Left colon (tissue), 2 donors: ENCODE measurements at regions not wholly inside any gene's neighbourhood (a gene's known extent, or its start where the extent isn't known, plus 50 kb on each side); places are given as distances from the start of the nearest gene placed in this dataset.
"Not testable (repeated sequence)": the region's sequence is repeated elsewhere in the genome, so short reads cannot be mapped to it uniquely, and the experiment has no call there.

Experiments used
- ATAC-seq: fragments of 200-7000 bp; cut with Tn5 transposase; one replicate; pipeline ENCODE4 v1.9.1; 2020; ENCODE audit warnings: mild to moderate bottlenecking, moderate library complexity
- DNase-seq, 2 donors: peaks; one replicate each; pipeline ENCODE4 v3.0.0-alpha.2; 2020
- intact Hi-C, 2 donors: fragments of 100-400 bp; cut with DNase I in 1 of 2; cut with micrococcal nuclease in 1 of 2; formaldehyde crosslinking; loops; one replicate each; pipeline versions ENCODE4 v1.11.2 to v1.14.0; 2022; cut with DNase I, micrococcal nuclease
- donor health status: DM: no; HTN: no; CAD: no.
- donor health status: DM: yes; HTN: yes; CAD: no.

GRCh38 chr12:3365463-3366411 lies 125.3 kb upstream of the PRMT8 start:
- intact Hi-C loops = no loop called here
- DNase-seq (peak in 1 of 2 donors; percentile 43), ATAC-seq (peak; percentile 96)

- DNase-seq (no peak), ATAC-seq (no peak)
- intact Hi-C loops = no loop called here
Measured at GRCh38 chr12:3366451-3367110, 124.4 kb upstream of the PRMT8 start.

DNA sequence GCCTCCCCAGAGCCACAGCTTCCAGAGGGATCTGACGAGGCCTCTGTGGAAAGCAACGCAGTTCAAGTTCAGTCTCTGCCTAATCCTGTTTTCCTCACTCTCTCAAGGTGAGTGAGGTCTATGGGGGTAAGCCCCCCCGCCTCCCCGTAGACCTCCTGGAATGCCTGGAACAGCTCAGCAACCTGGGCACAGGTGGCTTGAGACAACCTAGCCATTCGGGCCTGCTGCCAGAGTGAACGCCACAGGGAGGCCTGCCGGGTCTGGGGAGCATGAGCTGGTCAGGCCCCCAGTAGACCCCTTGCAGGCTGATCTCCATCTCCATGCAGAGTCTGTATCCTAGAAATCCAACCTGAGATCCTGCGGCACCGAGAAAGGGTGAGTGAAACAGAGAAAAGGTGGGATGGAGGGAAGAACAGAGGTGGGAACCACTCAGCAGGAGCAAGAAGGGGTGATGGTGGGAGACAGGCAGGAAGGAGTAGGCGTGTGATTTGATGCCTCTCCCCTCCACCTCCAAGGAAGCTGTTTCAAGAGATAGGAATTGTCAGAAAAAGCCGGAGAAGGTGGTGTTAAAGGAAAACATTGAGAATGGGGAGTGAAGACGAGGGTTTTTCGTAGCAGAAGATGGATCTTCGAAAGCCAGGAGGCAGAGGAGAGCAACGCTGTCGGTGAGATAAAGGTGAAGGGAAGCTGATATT lies 123.1 kb upstream of the PRMT8 start:
- ATAC-seq (no peak), DNase-seq (no peak)
- intact Hi-C loops = no loop called here

- intact Hi-C loops = no loop called here
- ATAC-seq = no peak
Measured at GRCh38 chr12:3371018-3371417, 120.0 kb upstream of the PRMT8 start.

GRCh38 chr12:3375326-3375725 lies 115.7 kb upstream of the PRMT8 start:
- ATAC-seq (no peak), DNase-seq (no peak)
- intact Hi-C loops = no loop called here

More at GRCh38 chr12:3371018-3371417, 120.0 kb upstream of the PRMT8 start:
- no peak for DNase-seq

DNA sequence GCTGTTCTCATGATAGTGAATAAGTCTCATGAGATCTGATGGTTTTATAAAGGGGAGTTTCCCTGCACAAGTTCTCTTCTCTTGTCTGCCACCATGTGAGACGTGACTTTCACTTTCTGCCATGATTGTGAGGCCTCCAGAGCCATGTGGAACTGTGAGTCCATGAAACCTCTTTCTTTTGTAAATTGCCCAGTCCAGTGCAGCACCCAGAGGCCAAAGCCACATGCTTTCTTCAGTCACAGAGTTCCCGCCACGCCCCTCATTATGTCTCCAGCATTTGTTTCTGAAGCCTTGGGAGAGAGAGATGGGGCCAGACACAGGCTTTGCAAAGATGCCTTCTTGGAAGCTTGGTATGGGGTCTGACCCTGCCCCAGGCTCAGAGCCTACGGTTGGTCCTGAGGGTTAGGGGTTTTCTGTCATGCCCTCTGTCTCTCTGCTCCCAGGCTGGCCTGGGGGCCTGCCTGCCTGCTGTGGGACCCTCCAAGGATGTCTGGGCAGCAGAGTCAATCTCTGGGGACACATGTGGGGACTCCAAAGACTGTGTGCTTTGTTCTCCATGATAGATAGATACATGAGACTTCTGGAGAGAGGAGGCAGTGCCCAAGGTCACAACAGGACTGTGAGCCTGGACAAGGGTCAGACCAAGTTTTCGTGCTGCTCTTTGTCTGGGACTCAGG lies 114.1 kb upstream of the PRMT8 start:
- ATAC-seq (no peak), DNase-seq (no peak)
- intact Hi-C loops = no loop called here

GRCh38 chr12:3378655-3379054 lies 112.3 kb upstream of the PRMT8 start:
- DNase-seq = no peak
- no peak for ATAC-seq
- intact Hi-C loops = no loop called here

- no peak for ATAC-seq
- no peak for DNase-seq
- intact Hi-C loops = no loop called here
Measured at GRCh38 chr12:3379079-3379478, 111.9 kb upstream of the PRMT8 start.

GRCh38 chr12:3380200-3381043 lies 110.6 kb upstream of the PRMT8 start:
- no peak for ATAC-seq
- intact Hi-C loops = no loop called here
- no peak for DNase-seq

DNA sequence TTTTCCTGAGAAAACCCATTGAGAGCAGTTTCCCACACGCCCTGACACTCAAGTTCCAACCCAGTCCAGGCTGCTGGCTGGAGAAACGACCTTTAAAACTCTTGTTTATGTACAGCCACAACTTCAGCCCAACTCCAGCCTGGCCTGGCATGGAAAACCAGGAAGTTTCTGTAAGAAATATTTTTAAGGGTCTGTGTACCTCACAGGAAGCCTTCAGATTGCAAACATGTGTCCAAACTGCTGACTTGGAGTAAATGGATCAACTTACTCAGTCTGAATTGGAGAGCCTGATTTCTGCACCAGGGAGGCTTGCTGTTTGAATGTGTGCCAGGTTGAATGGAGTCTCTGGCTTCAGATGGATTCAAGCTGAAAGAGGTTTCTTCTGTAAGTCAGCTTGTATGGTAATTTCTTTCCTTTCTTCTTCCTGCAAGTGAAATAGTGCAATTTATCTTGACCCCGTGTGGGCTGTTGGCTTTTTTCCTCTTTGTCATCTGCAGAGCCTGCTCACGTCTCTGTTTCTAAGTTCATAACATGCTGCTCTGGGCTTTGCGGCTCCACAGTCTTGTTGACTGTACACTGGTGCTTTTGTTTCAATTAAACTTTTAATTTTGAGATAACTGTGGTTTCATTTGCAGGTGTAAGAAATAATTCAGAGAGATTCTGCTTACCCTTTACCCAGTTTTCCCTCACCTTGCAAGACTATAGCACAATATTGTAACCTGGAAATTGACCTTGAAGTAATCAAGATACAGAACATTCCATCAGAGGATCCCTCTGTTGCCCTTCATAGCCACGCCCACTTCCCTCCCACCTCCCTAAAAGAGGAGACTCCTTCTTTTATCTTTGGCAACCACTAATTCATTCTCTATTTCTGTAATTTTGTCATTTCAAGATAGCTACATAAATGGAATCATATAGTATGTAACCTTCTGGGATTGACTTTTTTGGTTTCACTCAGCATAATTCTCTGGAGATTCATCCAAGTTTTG lies 109.7 kb upstream of the PRMT8 start:
- intact Hi-C loops = no loop called here
- ATAC-seq (peak; percentile 56), DNase-seq (peak in 1 of 2 donors; percentile 14)

DNA sequence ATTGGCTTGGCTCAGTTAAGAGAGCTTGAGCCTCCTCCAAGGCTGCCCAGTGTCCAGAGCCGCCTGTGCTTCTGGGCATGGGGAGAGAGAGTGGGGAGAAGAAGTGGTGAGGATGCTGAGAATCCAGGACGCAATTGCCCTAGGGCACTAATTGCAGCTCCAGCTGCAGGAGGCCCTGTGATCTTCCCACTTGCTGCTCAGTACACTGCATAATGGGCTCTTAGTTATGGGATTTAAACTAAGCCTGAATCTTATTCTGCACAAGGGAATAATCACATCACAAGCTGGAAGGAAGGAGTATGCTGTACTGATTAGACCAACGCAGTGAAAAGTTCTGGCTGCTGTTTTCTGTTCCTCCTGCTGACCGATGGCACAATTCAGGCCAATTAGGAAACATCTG lies 101.0 kb upstream of the PRMT8 start:
- ATAC-seq (no peak), DNase-seq (no peak)
- intact Hi-C loops = no loop called here

GRCh38 chr12:3397596-3397995 lies 93.4 kb upstream of the PRMT8 start:
- intact Hi-C loops, DNase-seq, ATAC-seq: not testable (repeated sequence)

- no peak for ATAC-seq
- intact Hi-C loops = no loop called here
- DNase-seq = no peak
Measured at GRCh38 chr12:3398196-3398789, 92.7 kb upstream of the PRMT8 start.

DNA sequence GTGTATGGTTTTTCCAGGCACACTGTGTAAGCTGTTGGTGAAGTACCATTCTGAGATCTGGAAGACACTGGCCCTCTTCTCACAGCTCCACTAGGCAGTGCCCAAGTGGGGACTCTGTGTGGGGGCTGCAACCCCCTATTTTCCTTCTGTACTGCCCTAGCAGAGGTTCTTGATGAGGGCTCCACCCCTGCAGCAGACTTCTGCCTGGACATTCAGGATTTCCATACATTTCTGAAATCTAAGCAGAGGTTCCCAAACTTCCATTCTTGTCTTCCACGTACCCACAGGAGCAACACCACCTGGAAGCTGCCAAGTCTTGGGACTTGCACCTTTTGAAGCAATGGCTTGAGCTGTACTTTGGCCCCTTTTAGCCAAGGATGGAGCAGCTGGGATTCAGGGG lies 85.2 kb upstream of the PRMT8 start:
- ATAC-seq (no peak), DNase-seq (no peak)

DNA sequence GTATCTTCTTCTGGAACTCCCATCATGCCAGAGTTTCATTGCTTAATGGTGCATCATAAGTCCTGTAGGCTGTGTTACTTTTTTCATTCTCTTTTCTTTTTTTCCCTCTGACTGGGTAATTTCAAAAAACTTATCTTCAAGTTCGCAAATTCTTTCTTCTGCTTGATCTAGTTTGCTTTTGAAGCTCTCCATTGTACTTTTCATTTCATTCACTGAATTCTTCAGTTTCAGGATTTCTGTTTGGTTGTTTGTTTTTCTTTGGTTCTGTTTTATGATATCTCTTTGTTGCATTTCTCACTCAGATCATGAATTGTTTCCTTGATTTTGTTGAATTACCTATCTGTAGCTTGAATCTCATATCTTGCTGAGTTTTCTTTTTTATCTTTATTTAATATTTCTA lies 83.3 kb upstream of the PRMT8 start:
- DNase-seq (no peak), ATAC-seq (no peak)
- intact Hi-C loops = no loop called here

More for the DNA sequence above, 85.2 kb upstream of the PRMT8 start:
- intact Hi-C loops = no loop called here

GRCh38 chr12:3409662-3410061 lies 81.3 kb upstream of the PRMT8 start:
- intact Hi-C loops = no loop called here
- ATAC-seq = no peak

GRCh38 chr12:3416159-3416558 lies 74.8 kb upstream of the PRMT8 start:
- ATAC-seq = no peak
- no peak for DNase-seq
- intact Hi-C loops = no loop called here

More at GRCh38 chr12:3409662-3410061, 81.3 kb upstream of the PRMT8 start:
- DNase-seq = no peak
